ENCODE measurements at regions not wholly inside any gene's neighbourhood (a gene's known extent, or its start where the extent isn't known, plus 50 kb on each side); places are given as distances from the start of the nearest gene placed in this dataset.

DNA sequence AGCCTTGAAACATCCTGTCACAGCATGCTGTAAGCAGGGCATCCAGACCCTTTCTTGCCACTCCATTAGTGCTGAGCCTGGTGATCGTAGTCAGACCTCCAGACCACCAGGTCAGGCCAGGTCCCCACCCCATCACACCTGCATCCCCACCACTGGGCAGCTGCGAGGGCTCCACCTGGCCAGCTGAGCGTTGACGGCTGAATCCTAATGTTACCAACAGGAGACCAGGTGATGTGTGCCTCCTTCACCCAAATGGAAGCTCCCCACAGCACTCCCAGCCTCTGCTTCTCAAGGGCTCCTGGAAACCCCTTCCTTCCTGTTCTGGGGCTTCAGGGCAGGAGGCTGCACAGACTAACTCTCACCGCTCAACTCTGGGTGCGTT is 189.4 kb downstream of the C16orf95 start:
- Histone ChIP-seq H3K27me3 (ENCODE audit: control insufficient read depth, insufficient read depth, low read length, poor library complexity, severe bottlenecking) (no peaks in the 10 kb centered on the region), H3K27ac (ENCODE audit: low read depth, low read length) (no peak overlapping the region), H3K9me3 (ENCODE audit: control insufficient read depth, low read length) (peaks cover 18% of the 10 kb centered on the region), H3K4me1 (ENCODE audit: control insufficient read depth, insufficient read depth, low read length) (peaks cover 8% of the 10 kb centered on the region), H3K4me3 (ENCODE audit: low read length) (no peak overlapping the region), H3K9ac (ENCODE audit: extremely low read depth, low read length, poor library complexity, severe bottlenecking) (no peak overlapping the region), H3K36me3 (ENCODE audit: control insufficient read depth, insufficient read depth, low read length) (no peaks in the 10 kb centered on the region)
- TF ChIP-seq, protein P1, sequence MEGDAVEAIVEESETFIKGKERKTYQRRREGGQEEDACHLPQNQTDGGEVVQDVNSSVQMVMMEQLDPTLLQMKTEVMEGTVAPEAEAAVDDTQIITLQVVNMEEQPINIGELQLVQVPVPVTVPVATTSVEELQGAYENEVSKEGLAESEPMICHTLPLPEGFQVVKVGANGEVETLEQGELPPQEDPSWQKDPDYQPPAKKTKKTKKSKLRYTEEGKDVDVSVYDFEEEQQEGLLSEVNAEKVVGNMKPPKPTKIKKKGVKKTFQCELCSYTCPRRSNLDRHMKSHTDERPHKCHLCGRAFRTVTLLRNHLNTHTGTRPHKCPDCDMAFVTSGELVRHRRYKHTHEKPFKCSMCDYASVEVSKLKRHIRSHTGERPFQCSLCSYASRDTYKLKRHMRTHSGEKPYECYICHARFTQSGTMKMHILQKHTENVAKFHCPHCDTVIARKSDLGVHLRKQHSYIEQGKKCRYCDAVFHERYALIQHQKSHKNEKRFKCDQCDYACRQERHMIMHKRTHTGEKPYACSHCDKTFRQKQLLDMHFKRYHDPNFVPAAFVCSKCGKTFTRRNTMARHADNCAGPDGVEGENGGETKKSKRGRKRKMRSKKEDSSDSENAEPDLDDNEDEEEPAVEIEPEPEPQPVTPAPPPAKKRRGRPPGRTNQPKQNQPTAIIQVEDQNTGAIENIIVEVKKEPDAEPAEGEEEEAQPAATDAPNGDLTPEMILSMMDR (conservative IDR thresholded peaks at IDR 0.05) = no peak
- Mint-ChIP-seq H3K4me1 (peaks cover 20% of the 10 kb centered on the region), H3K27me3 (ENCODE audit: insufficient read depth) (peaks cover 5% of the 10 kb centered on the region), H3K27ac (no peak overlapping the region), H3K36me3 (ENCODE audit: low read depth) (peaks cover 2% of the 10 kb centered on the region), H3K9me3 (peaks cover 18% of the 10 kb centered on the region), H3K4me3 (no peak overlapping the region)
- 90 to 100% methylated on average over 3 to 6 of the region's 6 CpGs for WGBS, 2 experiments (ENCODE audit: insufficient coverage in 1 of 2, insufficient read length in 1 of 2)
- DNase-seq = no peak

DNA sequence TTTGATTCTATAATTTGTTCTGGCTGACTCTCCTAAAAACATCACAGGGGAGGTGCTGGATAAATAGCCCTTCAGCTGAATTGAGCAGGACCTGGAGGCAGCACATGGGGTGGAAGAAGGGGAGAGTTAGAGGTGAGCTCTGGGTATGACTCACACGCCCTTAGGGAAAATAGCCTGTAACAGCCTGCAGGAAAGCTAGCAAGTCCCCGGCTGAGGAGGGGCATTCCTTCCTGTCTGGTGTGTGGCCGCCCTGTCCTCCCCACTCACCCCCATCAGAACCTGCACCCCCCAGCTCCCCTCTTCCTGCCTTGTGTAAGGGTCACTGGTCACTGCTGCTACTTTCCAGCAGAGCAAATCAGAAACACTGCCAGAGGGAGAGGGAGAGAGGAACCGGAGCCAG is 187.4 kb downstream of the C16orf95 start:
- Histone ChIP-seq H3K4me3 (ENCODE audit: low read length) (no peak overlapping the region), H3K9ac (ENCODE audit: extremely low read depth, low read length, poor library complexity, severe bottlenecking) (no peak overlapping the region), H3K27me3 (ENCODE audit: control insufficient read depth, insufficient read depth, low read length, poor library complexity, severe bottlenecking) (no peaks in the 10 kb centered on the region), H3K27ac (ENCODE audit: low read depth, low read length) (no peak overlapping the region), H3K4me1 (ENCODE audit: control insufficient read depth, insufficient read depth, low read length) (peaks cover 8% of the 10 kb centered on the region), H3K36me3 (ENCODE audit: control insufficient read depth, insufficient read depth, low read length) (no peaks in the 10 kb centered on the region), H3K9me3 (ENCODE audit: control insufficient read depth, low read length) (peaks cover 13% of the 10 kb centered on the region)
- WGBS, 2 experiments (ENCODE audit: insufficient coverage in 1 of 2, insufficient read length in 1 of 2) = 80 to 84% methylated on average over 2 to 4 of the region's 4 CpGs
- Mint-ChIP-seq H3K4me1 (peaks cover 23% of the 10 kb centered on the region), H3K9me3 (peaks cover 14% of the 10 kb centered on the region), H3K36me3 (ENCODE audit: low read depth) (peaks cover 2% of the 10 kb centered on the region), H3K27ac (no peak overlapping the region), H3K4me3 (no peak overlapping the region), H3K27me3 (ENCODE audit: insufficient read depth) (peaks cover 5% of the 10 kb centered on the region)
- DNase-seq = no peak
- TF ChIP-seq, protein P1 (conservative IDR thresholded peaks at IDR 0.05) = no peak

DNA sequence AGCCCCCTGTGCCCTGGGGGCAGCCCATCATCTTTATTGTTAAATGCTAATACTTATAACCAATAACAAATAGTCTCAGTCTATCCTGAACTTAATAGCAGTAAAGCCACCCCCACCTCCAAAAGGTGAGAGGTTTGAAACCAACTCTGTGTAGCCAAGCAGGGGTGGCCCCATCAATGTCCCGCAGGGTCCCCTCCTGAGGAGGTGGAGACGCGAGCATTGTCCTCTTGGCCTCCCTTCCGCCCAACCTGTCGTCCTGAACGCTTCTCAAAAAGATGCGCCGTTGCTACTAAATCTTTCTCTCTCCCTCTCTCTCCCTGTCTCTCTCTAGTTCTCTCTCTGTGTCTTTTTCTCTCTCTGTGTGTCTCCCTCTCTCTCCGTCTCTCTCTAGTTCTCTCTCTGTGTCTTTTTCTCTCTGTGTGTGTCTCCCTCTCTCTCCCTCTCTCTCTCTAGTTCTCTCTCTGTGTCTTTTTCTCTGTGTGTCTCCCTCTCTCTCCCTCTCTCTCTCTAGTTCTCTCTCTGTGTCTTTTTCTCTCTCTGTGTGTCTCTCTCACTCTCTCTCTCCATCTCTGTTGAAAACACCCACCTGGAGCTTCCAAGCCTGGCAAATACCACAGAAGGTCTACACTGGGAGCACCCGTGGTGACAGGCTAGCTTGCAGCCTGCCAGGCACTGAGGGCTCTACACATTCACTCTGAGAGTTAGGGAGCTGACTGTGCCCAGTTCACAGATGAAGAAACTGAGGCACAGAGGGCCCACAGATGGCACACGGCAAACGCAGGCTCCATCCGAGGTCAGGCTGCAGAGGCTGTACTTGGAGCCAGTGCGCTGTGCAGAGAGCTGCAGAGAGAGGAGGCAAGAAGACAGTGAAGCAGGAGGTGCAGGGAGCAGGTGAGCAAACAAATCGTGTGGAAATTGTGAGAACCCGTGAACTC is 185.9 kb downstream of the C16orf95 start:
- H3K27me3 ChIP-seq (ENCODE audit: control insufficient read depth, insufficient read depth, low read length, poor library complexity, severe bottlenecking) = no peaks in the 10 kb centered on the region
- H3K27me3 Mint-ChIP-seq (ENCODE audit: insufficient read depth) = peaks cover 5% of the 10 kb centered on the region
- H3K4me1 Mint-ChIP-seq = peaks cover 14% of the 10 kb centered on the region
- peaks cover 2% of the 10 kb centered on the region for H3K36me3 Mint-ChIP-seq (ENCODE audit: low read depth)
- peaks cover 13% of the 10 kb centered on the region for H3K9me3 ChIP-seq (ENCODE audit: control insufficient read depth, low read length)
- H3K4me3 Mint-ChIP-seq = no peak overlapping the region
- no peaks in the 10 kb centered on the region for H3K36me3 ChIP-seq (ENCODE audit: control insufficient read depth, insufficient read depth, low read length)
- no peak overlapping the region for H3K9ac ChIP-seq (ENCODE audit: extremely low read depth, low read length, poor library complexity, severe bottlenecking)
- WGBS, 2 experiments (ENCODE audit: insufficient coverage in 1 of 2, insufficient read length in 1 of 2) = 80 to 82% methylated on average over 16 of the region's 16 CpGs
- H3K27ac ChIP-seq (ENCODE audit: low read depth, low read length) = no peak overlapping the region
- no peak overlapping the region for H3K27ac Mint-ChIP-seq
- H3K4me1 ChIP-seq (ENCODE audit: control insufficient read depth, insufficient read depth, low read length) = peaks cover 8% of the 10 kb centered on the region
- no peak for DNase-seq
- H3K4me3 ChIP-seq (ENCODE audit: low read length) = no peak overlapping the region
- H3K9me3 Mint-ChIP-seq = peaks cover 16% of the 10 kb centered on the region
- TF ChIP-seq, protein P1 (conservative IDR thresholded peaks at IDR 0.05) = no peak

All from endodermal cell (in vitro differentiated cells).